Naive thymus-derived CD4-positive, alpha-beta T cell (primary cell): ENCODE measurements at regions not wholly inside any gene's neighbourhood (a gene's known extent, or its start where the extent isn't known, plus 50 kb on each side); places are given as distances from the start of the nearest gene placed in this dataset.

Experiments
- ATAC-seq: fragments of 150-1000 bp; cut with Tn5 transposase; 2 replicates; pipeline ENCODE4 v1.10.0; 2021; ENCODE audit warnings: mild to moderate bottlenecking, moderate library complexity
- CTCF ChIA-PET: fragments of 350-600 bp; sonication (Branson Sonifier 250); formaldehyde crosslinking; loops from one replicate; lab custom pipeline; 2021; ENCODE audit warnings: antibody characterized with exemption; lab: Charles Lee
- POLR2A ChIA-PET: fragments of 350-600 bp; sonication (Branson Sonifier 250); formaldehyde crosslinking; loops from one replicate; lab custom pipeline; 2021; ENCODE audit warnings: antibody characterized with exemption, inconsistent platforms; lab: Charles Lee
- DNase-seq, 9 donors: peaks; one replicate each; pipeline versions ENCODE4 v3.0.0 to v3.0.0-alpha.2; 2020 to 2022; ENCODE audit warnings: mixed read lengths in 1 of 9
- H3K27ac ChIP-seq: one replicate; pipeline ENCODE4 v1.7.0; 2013; ENCODE audit warnings: mild to moderate bottlenecking, low read depth, low read length, moderate library complexity
- H3K27me3 ChIP-seq, 2 donors: one replicate each; pipeline ENCODE4 v1.7.0; 2013; ENCODE audit warnings: low read length in 2 of 2, mild to moderate bottlenecking in 2 of 2, moderate library complexity in 2 of 2; ENCODE audit not compliant: control insufficient read depth in 2 of 2, insufficient read depth in 2 of 2
- H3K36me3 ChIP-seq, 3 experiments: 1 replicate in 2 of 3; 2 replicates in 1 of 3; pipeline ENCODE4 v1.7.0; 2013; ENCODE audit warnings: low read length in 3 of 3, mild to moderate bottlenecking in 3 of 3, moderate library complexity in 1 of 3; ENCODE audit not compliant: insufficient read depth in 3 of 3, control insufficient read depth in 2 of 3
- H3K4me1 ChIP-seq, 2 donors: one replicate each; pipeline ENCODE4 v1.7.0; 2013; ENCODE audit warnings: low read length in 2 of 2, mild to moderate bottlenecking in 2 of 2, moderate library complexity in 1 of 2; ENCODE audit not compliant: control insufficient read depth in 2 of 2, insufficient read depth in 2 of 2
- H3K4me3 ChIP-seq: 2 replicates; pipeline ENCODE4 v1.7.0; 2013; ENCODE audit warnings: mild to moderate bottlenecking, low read length
- H3K9me3 ChIP-seq, 3 experiments: 1 replicate in 2 of 3; 2 replicates in 1 of 3; pipeline ENCODE4 v1.7.0; 2013; ENCODE audit warnings: low read length in 3 of 3; ENCODE audit not compliant: control insufficient read depth in 2 of 3
- H3K27ac Mint-ChIP-seq, 9 donors: one replicate each; pipeline ENCODE4 v1.8.0; 2020 to 2022; ENCODE audit warnings: mixed read lengths in 9 of 9, mild to moderate bottlenecking in 8 of 9, moderate library complexity in 5 of 9, inconsistent platforms in 2 of 9
- H3K27me3 Mint-ChIP-seq, 5 donors: one replicate each; pipeline ENCODE4 v1.8.0; 2021 to 2022; ENCODE audit warnings: mixed read lengths in 5 of 5, mild to moderate bottlenecking in 1 of 5
- H3K36me3 Mint-ChIP-seq, 5 donors: one replicate each; pipeline ENCODE4 v1.8.0; 2020 to 2022; ENCODE audit warnings: mixed read lengths in 5 of 5, mild to moderate bottlenecking in 3 of 5, inconsistent platforms in 1 of 5
- H3K4me1 Mint-ChIP-seq, 7 donors: one replicate each; pipeline ENCODE4 v1.8.0; 2020 to 2022; ENCODE audit warnings: mixed read lengths in 7 of 7, mild to moderate bottlenecking in 3 of 7, inconsistent platforms in 1 of 7
- H3K4me3 Mint-ChIP-seq, 10 donors: one replicate each; pipeline ENCODE4 v1.8.0; 2020 to 2022; ENCODE audit warnings: mild to moderate bottlenecking in 10 of 10, mixed read lengths in 10 of 10, moderate library complexity in 6 of 10, inconsistent platforms in 2 of 10
- H3K9me3 Mint-ChIP-seq, 11 donors: one replicate each; pipeline ENCODE4 v1.8.0; 2020 to 2022; ENCODE audit warnings: mixed read lengths in 11 of 11, mild to moderate bottlenecking in 4 of 11, inconsistent platforms in 1 of 11, moderate library complexity in 1 of 11
- intact Hi-C, 2 donors: fragments of 100-400 bp; cut with micrococcal nuclease; formaldehyde crosslinking; loops; one replicate each; pipeline ENCODE4 v1.15.1; 2023

DNA sequence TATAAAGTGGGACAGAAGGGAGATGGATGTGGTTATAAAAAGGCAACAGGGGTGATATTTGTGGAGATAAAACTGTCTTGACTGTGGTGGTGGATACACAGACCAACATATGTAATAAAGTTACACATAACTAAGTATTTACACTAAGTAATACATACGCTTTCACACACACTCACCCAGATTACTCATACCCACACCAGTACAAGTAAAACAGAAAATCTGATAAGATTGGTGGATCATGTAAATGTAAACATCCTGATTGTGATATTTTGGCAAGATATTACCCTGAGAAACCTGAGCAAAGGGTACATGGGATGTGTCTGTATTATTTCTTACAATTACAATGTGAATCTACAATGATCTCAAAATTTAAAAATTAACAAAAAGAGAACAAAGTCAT lies 53.3 kb upstream of the SLIT3 start:
- no peaks in the 10 kb centered on the region for H3K36me3 Mint-ChIP-seq
- POLR2A ChIA-PET = no interaction called here

DNA sequence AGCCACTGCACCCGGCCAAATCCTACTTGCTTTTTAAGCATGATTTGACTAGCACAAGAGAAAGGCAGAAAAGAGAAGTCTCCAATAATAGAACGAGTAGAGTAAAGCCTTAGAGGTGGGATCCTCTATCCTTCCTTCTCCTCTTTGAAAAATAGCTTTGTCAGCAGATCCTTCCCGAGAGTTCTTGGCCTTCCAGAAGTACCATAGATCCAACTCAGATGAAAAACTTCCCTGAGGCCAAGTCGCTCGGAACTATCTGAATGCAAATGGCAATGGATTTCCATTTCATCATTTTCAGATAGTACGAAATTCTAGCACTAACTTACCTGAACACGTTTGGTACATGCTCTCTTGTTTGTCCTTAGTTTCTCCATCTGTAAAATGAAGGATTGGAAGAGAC lies 52.0 kb upstream of the SLIT3 start:
- Histone ChIP-seq H3K27ac (no peak overlapping the region), H3K36me3 (no peaks in the 10 kb centered on the region), H3K4me3 (no peak overlapping the region), H3K4me1 (no peaks in the 10 kb centered on the region), H3K27me3 (no peaks in the 10 kb centered on the region), H3K9me3 (no peaks in the 10 kb centered on the region)
- POLR2A ChIA-PET = no interaction called here
- Mint-ChIP-seq H3K4me1 (no peaks in the 10 kb centered on the region), H3K27ac (no peak overlapping the region), H3K27me3 (peaks cover 4 to 29% (median 21%) of the 10 kb centered on the region in 5 donors), H3K36me3 (no peaks in the 10 kb centered on the region), H3K4me3 (no peak overlapping the region), H3K9me3 (no peaks in the 10 kb centered on the region)
- intact Hi-C loops = no loop called here
- ATAC-seq (no peak), DNase-seq (no peak)
- CTCF ChIA-PET = no interaction called here

More for the DNA sequence above, 53.3 kb upstream of the SLIT3 start:
- H3K27me3 ChIP-seq = no peaks in the 10 kb centered on the region
- CTCF ChIA-PET = no interaction called here
- no peaks in the 10 kb centered on the region for H3K9me3 Mint-ChIP-seq
- no peak for DNase-seq
- H3K36me3 ChIP-seq = no peaks in the 10 kb centered on the region
- H3K27ac Mint-ChIP-seq = no peak overlapping the region
- H3K4me3 ChIP-seq = no peak overlapping the region
- H3K4me3 Mint-ChIP-seq = no peak overlapping the region
- intact Hi-C loops = no loop called here
- H3K4me1 Mint-ChIP-seq = no peaks in the 10 kb centered on the region
- no peak for ATAC-seq
- H3K27me3 Mint-ChIP-seq = peaks cover 4 to 26% (median 21%) of the 10 kb centered on the region in 5 donors
- no peaks in the 10 kb centered on the region for H3K4me1 ChIP-seq
- H3K9me3 ChIP-seq = no peaks in the 10 kb centered on the region
- H3K27ac ChIP-seq = no peak overlapping the region

DNA sequence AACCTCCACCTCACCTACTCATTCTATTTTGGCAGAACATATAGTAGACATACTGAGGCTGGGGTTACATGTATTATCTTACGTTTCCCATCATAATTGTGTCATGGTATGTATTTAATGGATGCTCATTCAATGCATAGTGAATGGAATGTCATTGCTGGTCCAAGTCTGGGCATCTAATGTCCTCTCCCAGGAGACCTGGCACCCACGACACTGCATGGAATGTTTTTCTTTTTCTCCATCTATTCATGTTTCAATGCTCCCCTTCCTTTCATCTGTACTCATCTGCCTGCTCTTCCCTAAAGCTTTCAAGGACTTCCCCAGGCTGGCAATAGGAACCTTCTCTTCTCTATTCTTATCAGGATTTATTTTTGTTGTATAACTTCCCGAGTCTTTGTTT lies 50.8 kb upstream of the SLIT3 start:
- Histone ChIP-seq H3K27me3 (no peaks in the 10 kb centered on the region), H3K4me1 (no peaks in the 10 kb centered on the region), H3K27ac (no peak overlapping the region), H3K36me3 (no peaks in the 10 kb centered on the region), H3K4me3 (no peak overlapping the region), H3K9me3 (no peaks in the 10 kb centered on the region)
- ChIA-PET POLR2A (no interaction called here), CTCF (interaction anchor here (0.5 kb wide), 1 partner anchor 1334 kb away, joined by 5 read pairs; no protein-coding TSS in a partner anchor)
- Mint-ChIP-seq H3K4me3 (peak overlapping the region in 1 of 10 donors; percentile 2), H3K27me3 (peaks cover 4 to 33% (median 21%) of the 10 kb centered on the region in 5 donors), H3K9me3 (no peaks in the 10 kb centered on the region), H3K27ac (no peak overlapping the region), H3K36me3 (no peaks in the 10 kb centered on the region), H3K4me1 (peaks cover 0 to 1% (median 0%) of the 10 kb centered on the region in 7 donors)
- ATAC-seq (no peak), DNase-seq (no peak)
- intact Hi-C loops = no loop called here

DNA sequence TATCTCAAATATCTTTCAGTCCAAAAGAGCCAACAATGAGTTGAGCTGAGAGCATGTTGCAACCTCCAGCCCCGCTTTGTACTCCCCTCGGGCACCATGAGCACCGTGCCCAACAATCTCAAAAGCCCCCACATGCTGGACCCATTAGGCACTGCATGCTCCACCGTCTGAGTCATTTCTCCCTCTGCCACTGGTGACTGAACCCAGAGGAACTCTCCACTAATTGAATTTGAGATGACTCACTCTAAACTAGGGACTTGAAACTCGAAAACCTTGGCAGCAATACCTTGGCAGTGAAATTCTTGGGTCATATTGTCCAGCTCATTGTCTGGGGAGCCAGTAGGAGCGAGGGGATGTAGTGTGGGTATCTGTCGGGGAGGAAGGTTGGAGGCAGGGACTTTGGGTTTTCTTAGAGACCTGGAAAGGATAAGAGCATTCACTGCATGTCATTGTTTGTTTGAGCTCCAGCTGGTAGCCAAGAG lies 49.9 kb upstream of the SLIT3 start:
- DNase-seq (no peak), ATAC-seq (no peak)
- no peaks in the 10 kb centered on the region for H3K9me3 Mint-ChIP-seq
- ChIA-PET POLR2A (no interaction called here), CTCF (no interaction called here)
- peaks cover 0 to 1% (median 0%) of the 10 kb centered on the region in 7 donors for H3K4me1 Mint-ChIP-seq
- Histone ChIP-seq H3K36me3 (no peaks in the 10 kb centered on the region), H3K27ac (no peak overlapping the region), H3K4me1 (no peaks in the 10 kb centered on the region), H3K4me3 (no peak overlapping the region), H3K9me3 (no peaks in the 10 kb centered on the region), H3K27me3 (no peaks in the 10 kb centered on the region)
- H3K4me3 Mint-ChIP-seq = no peak overlapping the region
- no peak overlapping the region for H3K27ac Mint-ChIP-seq
- no peaks in the 10 kb centered on the region for H3K36me3 Mint-ChIP-seq
- peaks cover 4 to 31% (median 17%) of the 10 kb centered on the region in 5 donors for H3K27me3 Mint-ChIP-seq
- intact Hi-C loops = no loop called here
